GM18873 (cell line): ENCODE measurements at regions not wholly inside any gene's neighbourhood (a gene's known extent, or its start where the extent isn't known, plus 50 kb on each side); places are given as distances from the start of the nearest gene placed in this dataset.
"Not testable (repeated sequence)": the region's sequence is repeated elsewhere in the genome, so short reads cannot be mapped to it uniquely, and the experiment has no call there.

Source experiments
- ATAC-seq: cut with Tn5 transposase; IDR thresholded peaks from one replicate; pipeline ENCODE4 v1.9.1; 2021; ENCODE audit warnings: mild to moderate bottlenecking, moderate library complexity, moderate number of reproducible peaks; ENCODE audit not compliant: unreplicated experiment, low FRiP score

- no peak for ATAC-seq
Observed at GRCh38 chr6:170151804-170152123, 139.1 kb downstream of the DLL1 start.

GRCh38 chr6:170151321-170151771 is 139.5 kb downstream of the DLL1 start:
- ATAC-seq = no peak

GRCh38 chr6:170150590-170150945 is 140.3 kb downstream of the DLL1 start:
- ATAC-seq = no peak

- no peak for ATAC-seq
Observed at GRCh38 chr6:170149681-170150589, 140.9 kb downstream of the DLL1 start.

GRCh38 chr6:170148709-170149470 is 142.0 kb downstream of the DLL1 start:
- no peak for ATAC-seq

GRCh38 chr6:170147832-170148708 is 142.8 kb downstream of the DLL1 start:
- no peak for ATAC-seq

GRCh38 chr6:170147056-170147787 is 143.7 kb downstream of the DLL1 start:
- no peak for ATAC-seq

GRCh38 chr6:170146640-170147039 is 144.2 kb downstream of the DLL1 start:
- ATAC-seq = no peak

- not testable (repeated sequence) for ATAC-seq
Observed at GRCh38 chr6:170146131-170146530, 144.7 kb downstream of the DLL1 start.

- ATAC-seq = not testable (repeated sequence)
Observed at GRCh38 chr6:170145716-170146115, 145.2 kb downstream of the DLL1 start.

- no peak for ATAC-seq
Observed at GRCh38 chr6:170145272-170145592, 145.6 kb downstream of the DLL1 start.

- no peak for ATAC-seq
Observed at GRCh38 chr6:170144571-170145271, 146.2 kb downstream of the DLL1 start.

GRCh38 chr6:170143401-170144150 is 147.3 kb downstream of the DLL1 start:
- no peak for ATAC-seq

- no peak for ATAC-seq
Observed at GRCh38 chr6:170142559-170142958, 148.3 kb downstream of the DLL1 start.

- not testable (repeated sequence) for ATAC-seq
Observed at GRCh38 chr6:170141061-170141460, 149.8 kb downstream of the DLL1 start.

- no peak for ATAC-seq
Observed at GRCh38 chr6:170140129-170140528, 150.7 kb downstream of the DLL1 start.

GRCh38 chr6:170139531-170139930 is 151.3 kb downstream of the DLL1 start:
- no peak for ATAC-seq

- ATAC-seq = not testable (repeated sequence)
Observed at GRCh38 chr6:170139046-170139445, 151.8 kb downstream of the DLL1 start.
